SJSA1 (cell line): ENCODE measurements at regions not wholly inside any gene's neighbourhood (a gene's known extent, or its start where the extent isn't known, plus 50 kb on each side); places are given as distances from the start of the nearest gene placed in this dataset.

ENCODE experiments used
- DNase-seq, 2 experiments: peaks; one replicate each; pipeline ENCODE4 v3.0.0-alpha.2; 2015 to 2020; ENCODE audit warnings: low spot score in 2 of 2, low read depth in 1 of 2
- H3K27ac ChIP-seq: fragments of 250-450 bp; sonication (Bioruptor Pico); 2 replicates; pipeline ENCODE4 v1.5.1; 2020; ENCODE audit warnings: mild to moderate bottlenecking, moderate library complexity
- H3K27me3 ChIP-seq: fragments of 250-450 bp; sonication (Bioruptor Pico); replicated peaks from 2 replicates; pipeline ENCODE4 v1.5.1; 2020; ENCODE audit warnings: mild to moderate bottlenecking, moderate library complexity
- H3K36me3 ChIP-seq: fragments of 250-450 bp; sonication (Bioruptor Pico); 2 replicates; pipeline ENCODE4 v1.5.1; 2020; ENCODE audit warnings: mild to moderate bottlenecking
- H3K4me1 ChIP-seq: fragments of 250-450 bp; sonication (Bioruptor Pico); replicated peaks from 2 replicates; pipeline ENCODE4 v1.6.1; 2021; ENCODE audit warnings: mild to moderate bottlenecking
- H3K4me3 ChIP-seq: fragments of 250-450 bp; sonication (Bioruptor Pico); 2 replicates; pipeline ENCODE4 v1.5.1; 2020; ENCODE audit warnings: mild to moderate bottlenecking
- H3K9me3 ChIP-seq: fragments of 250-450 bp; sonication (Bioruptor Pico); replicated peaks from 2 replicates; pipeline ENCODE4 v1.5.1; 2020; ENCODE audit warnings: mild to moderate bottlenecking

GRCh38 chr22:27518531-27519340 is 282.8 kb downstream of the MN1 start:
- Histone ChIP-seq H3K27ac (no peak overlapping the region), H3K4me3 (no peak overlapping the region), H3K9me3 (no peaks in the 10 kb centered on the region), H3K27me3 (no peaks in the 10 kb centered on the region), H3K36me3 (no peaks in the 10 kb centered on the region), H3K4me1 (no peaks in the 10 kb centered on the region)
- DNase-seq: no peak

GRCh38 chr22:27523711-27524110 is 277.8 kb downstream of the MN1 start:
- Histone ChIP-seq H3K36me3 (no peaks in the 10 kb centered on the region), H3K4me3 (no peak overlapping the region), H3K27me3 (no peaks in the 10 kb centered on the region), H3K27ac (no peak overlapping the region), H3K4me1 (no peaks in the 10 kb centered on the region), H3K9me3 (no peaks in the 10 kb centered on the region)
- no peak for DNase-seq

- Histone ChIP-seq H3K4me1 (no peaks in the 10 kb centered on the region), H3K27ac (no peak overlapping the region), H3K27me3 (no peaks in the 10 kb centered on the region), H3K4me3 (no peak overlapping the region), H3K9me3 (no peaks in the 10 kb centered on the region), H3K36me3 (no peaks in the 10 kb centered on the region)
- no peak for DNase-seq
These were observed 275.8 kb downstream of the MN1 start for GRCh38 chr22:27525711-27526110.

- Histone ChIP-seq H3K27ac (no peak overlapping the region), H3K4me1 (peaks cover 4% of the 10 kb centered on the region), H3K36me3 (no peaks in the 10 kb centered on the region), H3K4me3 (no peak overlapping the region), H3K27me3 (no peaks in the 10 kb centered on the region), H3K9me3 (no peaks in the 10 kb centered on the region)
- no peak for DNase-seq
These were observed 274.7 kb downstream of the MN1 start for GRCh38 chr22:27526901-27527300.

GRCh38 chr22:27531782-27532530 is 269.6 kb downstream of the MN1 start:
- Histone ChIP-seq H3K27ac (no peak overlapping the region), H3K36me3 (no peaks in the 10 kb centered on the region), H3K4me3 (no peak overlapping the region), H3K9me3 (no peaks in the 10 kb centered on the region), H3K27me3 (no peaks in the 10 kb centered on the region), H3K4me1 (peaks cover 11% of the 10 kb centered on the region)
- peak in 1 of 2 experiments; percentile 54 for DNase-seq

GRCh38 chr22:27533105-27533745 is 268.3 kb downstream of the MN1 start:
- no peak for DNase-seq
- Histone ChIP-seq H3K36me3 (no peaks in the 10 kb centered on the region), H3K9me3 (no peaks in the 10 kb centered on the region), H3K27ac (no peak overlapping the region), H3K4me1 (peaks cover 11% of the 10 kb centered on the region), H3K4me3 (no peak overlapping the region), H3K27me3 (no peaks in the 10 kb centered on the region)

GRCh38 chr22:27534720-27535125 is 266.8 kb downstream of the MN1 start:
- Histone ChIP-seq H3K27me3 (no peaks in the 10 kb centered on the region), H3K4me3 (no peak overlapping the region), H3K9me3 (no peaks in the 10 kb centered on the region), H3K27ac (no peak overlapping the region), H3K36me3 (no peaks in the 10 kb centered on the region), H3K4me1 (peaks cover 11% of the 10 kb centered on the region)
- DNase-seq: peak in 1 of 2 experiments; percentile 7

GRCh38 chr22:27535452-27535851 is 266.1 kb downstream of the MN1 start:
- Histone ChIP-seq H3K27me3 (no peaks in the 10 kb centered on the region), H3K9me3 (no peaks in the 10 kb centered on the region), H3K36me3 (no peaks in the 10 kb centered on the region), H3K4me1 (peaks cover 11% of the 10 kb centered on the region), H3K27ac (no peak overlapping the region), H3K4me3 (no peak overlapping the region)
- DNase-seq: no peak

- no peaks in the 10 kb centered on the region for H3K27me3 ChIP-seq
- H3K4me3 ChIP-seq: no peak overlapping the region
- H3K36me3 ChIP-seq: no peaks in the 10 kb centered on the region
- H3K27ac ChIP-seq: no peak overlapping the region
- no peak for DNase-seq
- H3K9me3 ChIP-seq: no peaks in the 10 kb centered on the region
- peaks cover 1% of the 10 kb centered on the region for H3K4me1 ChIP-seq
These were observed 264.1 kb downstream of the MN1 start for GRCh38 chr22:27537501-27537900.

- Histone ChIP-seq H3K4me3 (no peak overlapping the region), H3K9me3 (no peaks in the 10 kb centered on the region), H3K27me3 (no peaks in the 10 kb centered on the region), H3K36me3 (no peaks in the 10 kb centered on the region), H3K4me1 (no peaks in the 10 kb centered on the region; the same call in 1 of the 2 replicates), H3K27ac (no peak overlapping the region)
- DNase-seq: no peak
These were observed 262.9 kb downstream of the MN1 start for GRCh38 chr22:27538666-27539065.

GRCh38 chr22:27540247-27540646 is 261.3 kb downstream of the MN1 start:
- Histone ChIP-seq H3K4me3 (no peak overlapping the region), H3K36me3 (no peaks in the 10 kb centered on the region), H3K4me1 (no peaks in the 10 kb centered on the region), H3K27me3 (no peaks in the 10 kb centered on the region), H3K27ac (no peak overlapping the region), H3K9me3 (no peaks in the 10 kb centered on the region)
- DNase-seq: no peak

GRCh38 chr22:27540656-27541396 is 260.7 kb downstream of the MN1 start:
- H3K36me3 ChIP-seq: no peaks in the 10 kb centered on the region
- H3K4me3 ChIP-seq: no peak overlapping the region
- no peak overlapping the region for H3K27ac ChIP-seq
- DNase-seq: no peak
- no peaks in the 10 kb centered on the region for H3K27me3 ChIP-seq
- H3K9me3 ChIP-seq: no peaks in the 10 kb centered on the region
- H3K4me1 ChIP-seq: no peaks in the 10 kb centered on the region

GRCh38 chr22:27541836-27542235 is 259.7 kb downstream of the MN1 start:
- no peaks in the 10 kb centered on the region for H3K4me1 ChIP-seq
- H3K27me3 ChIP-seq: no peaks in the 10 kb centered on the region
- no peak overlapping the region for H3K4me3 ChIP-seq
- no peaks in the 10 kb centered on the region for H3K36me3 ChIP-seq
- DNase-seq: no peak
- H3K27ac ChIP-seq: no peak overlapping the region
- no peaks in the 10 kb centered on the region for H3K9me3 ChIP-seq
